DMS 273 treated with DMSO at 0.1 percent for 48 hours (cell line): ENCODE measurements at regions not wholly inside any gene's neighbourhood (a gene's known extent, or its start where the extent isn't known, plus 50 kb on each side); places are given as distances from the start of the nearest gene placed in this dataset.
"Not testable (repeated sequence)": the region's sequence is repeated elsewhere in the genome, so short reads cannot be mapped to it uniquely, and the experiment has no call there.

Source experiments
- DNase-seq: peaks from one replicate; lab custom pipeline; 2025; lab: John Stamatoyannopoulos, UW

DNA sequence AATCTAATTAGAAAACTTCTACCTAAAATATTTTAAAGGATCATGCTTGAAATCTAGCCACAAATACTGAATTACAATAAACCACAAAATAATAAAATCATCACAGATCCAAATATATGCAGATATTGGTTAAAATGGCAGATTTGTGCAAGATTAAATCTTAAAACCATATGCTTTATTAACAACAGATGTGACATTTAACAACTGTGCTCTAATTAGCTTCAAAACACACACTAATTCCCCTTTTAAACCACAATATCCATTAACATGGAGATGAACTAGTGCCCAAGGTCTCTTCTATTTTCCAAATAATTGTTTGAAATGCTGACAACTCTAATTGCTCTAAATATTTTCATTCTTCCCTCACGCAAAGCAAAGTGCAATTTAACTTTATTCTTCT is 1530.3 kb downstream of the SI start:
- no peak for DNase-seq

DNA sequence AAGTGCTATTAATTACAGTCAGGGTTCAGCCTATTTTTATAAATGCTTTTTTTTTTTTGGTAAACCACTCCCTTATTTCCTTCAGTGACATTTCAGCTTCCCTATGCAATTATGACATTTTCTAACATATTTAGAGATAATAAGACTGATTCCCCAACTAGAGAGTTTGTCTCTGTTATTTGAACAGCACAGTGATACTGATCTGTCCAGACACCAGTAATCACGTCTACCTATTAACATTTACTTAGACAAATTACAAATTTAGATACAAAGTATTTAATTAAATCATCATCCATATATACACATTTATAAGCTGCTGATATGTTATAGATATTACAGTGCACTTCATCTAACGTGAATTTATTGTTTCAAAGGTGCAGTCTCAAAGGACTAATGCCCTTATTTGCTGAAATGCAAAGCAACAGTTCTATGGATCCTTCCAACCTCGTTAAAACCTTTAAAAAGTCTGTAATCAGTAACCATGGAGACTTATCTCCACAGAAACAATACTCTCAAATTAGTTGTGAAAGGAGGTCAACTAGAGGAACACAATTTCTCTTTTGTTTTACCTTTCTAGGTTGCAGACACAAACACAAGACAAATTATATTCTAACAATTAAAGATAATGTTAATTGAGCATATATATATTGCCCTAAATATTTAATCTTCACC is 1531.1 kb downstream of the SI start:
- DNase-seq = no peak

DNA sequence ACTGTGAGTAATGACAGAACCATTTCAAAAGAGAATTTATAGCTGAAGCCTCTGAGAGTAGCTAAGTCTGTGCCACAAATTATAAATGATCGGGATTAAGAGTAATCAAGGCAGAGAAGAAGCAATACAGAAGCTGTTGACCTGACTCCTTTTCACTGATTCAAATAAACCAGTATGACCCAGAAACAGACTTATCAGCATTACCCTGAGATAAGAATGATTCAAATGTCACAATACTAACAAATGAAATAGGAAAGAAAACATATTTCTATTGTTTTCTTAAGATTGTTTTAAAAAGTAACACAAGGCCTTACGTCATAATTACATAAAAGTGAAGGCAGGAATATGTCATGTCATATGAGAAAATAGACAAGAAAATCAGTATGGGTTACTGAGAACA is 1534.6 kb downstream of the SI start:
- no peak for DNase-seq

- DNase-seq = no peak
These were observed 1536.7 kb downstream of the SI start for GRCh38 chr3:163541629-163542028.

GRCh38 chr3:163538387-163538786 is 1539.9 kb downstream of the SI start:
- DNase-seq = no peak

DNA sequence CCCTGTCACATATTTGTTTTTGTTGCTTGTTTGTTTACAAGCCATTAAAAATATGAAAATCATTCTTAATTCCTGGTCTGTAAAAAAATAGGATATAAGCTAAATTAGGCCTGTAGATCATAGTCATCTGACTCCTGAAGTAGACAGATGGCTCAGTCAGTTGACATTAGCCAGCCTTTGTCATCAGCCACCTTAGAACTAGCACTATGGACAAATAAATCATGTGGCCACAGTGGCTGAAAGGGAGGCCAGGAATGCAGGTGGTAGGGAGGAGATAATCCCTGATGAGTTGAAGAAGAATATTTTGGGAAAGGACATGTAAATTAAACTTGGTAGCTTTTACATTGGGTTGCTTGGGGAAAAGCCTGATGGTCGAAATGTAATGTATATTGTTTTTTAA is 1544.9 kb downstream of the SI start:
- DNase-seq = no peak

DNA sequence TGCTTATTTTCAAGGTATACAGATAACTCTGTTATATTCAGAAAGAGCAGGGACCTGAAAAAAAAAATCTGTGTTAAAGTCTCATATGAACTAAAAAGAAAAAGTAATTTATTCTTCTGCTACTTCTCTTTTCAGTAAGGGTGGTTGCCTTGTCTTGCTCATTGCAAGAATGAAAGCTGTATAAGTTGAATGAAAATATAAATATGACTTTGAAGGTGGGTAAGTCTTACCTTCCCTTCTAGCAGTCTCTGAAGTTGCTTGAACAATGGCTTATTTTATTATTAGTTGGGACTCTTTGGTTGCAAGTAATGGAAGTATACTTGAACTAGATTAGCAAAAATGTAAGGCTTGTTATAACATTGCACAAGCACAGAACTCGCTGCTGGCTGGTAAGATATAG is 1554.9 kb downstream of the SI start:
- no peak for DNase-seq

GRCh38 chr3:163521261-163521660 is 1557.0 kb downstream of the SI start:
- no peak for DNase-seq

DNA sequence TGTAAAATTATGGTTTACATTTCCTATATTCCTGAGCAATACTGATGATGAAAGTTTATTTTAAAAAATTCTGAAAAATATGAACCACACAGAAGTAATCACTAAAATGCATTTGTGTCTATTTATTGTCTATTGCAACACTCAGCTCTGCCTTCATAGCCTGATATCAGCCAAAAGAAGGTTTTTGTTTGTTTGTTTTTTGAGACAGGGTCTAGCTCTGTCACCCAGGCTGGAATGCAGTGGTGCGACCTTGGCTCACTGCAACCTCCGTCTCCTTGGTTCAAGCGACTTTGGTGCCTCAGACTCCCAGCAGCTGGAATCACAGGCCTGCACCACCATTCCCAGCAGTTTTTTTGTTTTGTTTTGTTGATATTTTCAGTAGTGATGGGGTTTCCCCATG is 1560.2 kb downstream of the SI start:
- no peak for DNase-seq

- DNase-seq = no peak
These were observed 1565.1 kb downstream of the SI start for GRCh38 chr3:163513149-163513657.

DNA sequence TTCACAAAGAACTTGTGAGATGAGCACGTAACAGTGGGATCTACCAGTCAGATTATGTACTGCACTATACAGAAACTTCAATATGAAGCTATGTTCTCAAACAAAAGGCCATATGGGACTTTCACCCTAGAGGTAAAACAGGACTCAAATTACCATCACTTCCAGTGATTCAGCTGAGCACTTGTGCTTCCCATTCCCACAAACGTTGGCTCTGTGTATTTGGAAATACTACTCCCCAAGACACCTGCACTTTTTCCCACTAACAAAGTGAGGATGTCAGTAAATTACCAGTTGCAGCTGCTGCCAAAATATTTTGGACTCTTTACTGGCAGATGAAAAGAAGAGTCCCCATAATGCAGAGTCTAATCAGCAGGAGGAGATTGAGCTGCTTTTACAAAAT is 1570.1 kb downstream of the SI start:
- peak; percentile 2 for DNase-seq

GRCh38 chr3:163504974-163505373 is 1573.3 kb downstream of the SI start:
- no peak for DNase-seq

GRCh38 chr3:163499736-163500219 is 1578.5 kb downstream of the SI start:
- DNase-seq = not testable (repeated sequence)

GRCh38 chr3:163498842-163499735 is 1579.2 kb downstream of the SI start:
- DNase-seq = not testable (repeated sequence)

DNA sequence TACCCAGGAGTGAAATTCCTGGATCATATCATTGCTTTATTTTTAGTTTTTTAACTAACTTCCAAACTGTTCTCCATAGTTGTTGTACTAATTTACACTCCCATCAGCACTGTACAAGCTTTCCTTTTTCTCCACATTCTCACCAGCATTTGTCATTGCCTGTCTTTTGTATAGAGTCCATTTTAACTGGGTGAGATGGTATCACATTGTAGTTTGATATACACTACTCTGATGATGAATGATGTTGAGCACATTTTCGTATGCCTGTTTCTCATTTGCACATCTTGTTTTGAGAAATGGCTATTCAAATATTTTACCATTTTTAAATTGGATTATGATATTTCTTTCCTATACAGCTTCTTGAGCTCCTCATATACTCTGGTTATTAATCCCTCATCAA is 1586.6 kb downstream of the SI start:
- DNase-seq = no peak

DNA sequence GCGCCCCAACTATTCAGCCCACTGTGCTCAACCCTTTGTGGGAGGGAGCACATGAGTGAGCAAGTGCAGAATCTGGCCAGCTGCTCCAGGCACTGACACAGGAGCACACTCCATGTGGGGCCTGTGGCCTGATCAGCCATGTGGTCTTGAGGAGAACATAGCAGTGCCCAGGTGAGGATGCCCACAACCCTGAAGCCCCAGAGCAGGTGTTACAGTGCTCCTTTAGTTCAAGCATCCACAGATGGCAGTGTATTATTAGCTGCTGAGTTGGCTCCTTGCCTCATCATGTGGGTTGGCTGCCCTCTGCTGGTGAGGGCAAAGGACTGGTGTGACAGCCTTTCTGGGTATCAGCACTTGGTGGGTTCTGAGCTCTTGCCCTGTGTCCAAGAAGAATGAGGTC is 1588.2 kb downstream of the SI start:
- peak; percentile 28 for DNase-seq

DNA sequence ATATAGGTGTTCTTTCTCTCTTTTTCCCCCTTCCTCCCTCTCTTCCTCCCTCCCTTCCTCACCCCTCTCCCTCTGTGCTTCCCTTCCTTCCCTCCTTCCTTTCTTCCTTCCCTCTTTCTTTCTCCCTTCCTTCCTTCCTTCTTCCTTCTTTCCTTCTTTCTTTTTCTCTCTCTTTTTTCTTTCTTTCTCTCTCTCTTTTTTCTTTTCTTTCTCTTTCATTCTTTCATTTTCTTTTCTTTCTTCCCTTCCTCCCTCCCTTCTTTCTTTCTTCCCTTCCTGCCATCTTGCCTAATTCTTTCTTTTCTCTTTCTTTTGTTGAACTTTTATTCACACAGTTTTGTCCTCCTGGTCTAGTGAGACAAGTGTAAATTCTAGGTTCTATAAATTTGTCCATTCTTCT is 1595.6 kb downstream of the SI start:
- DNase-seq = no peak

DNA sequence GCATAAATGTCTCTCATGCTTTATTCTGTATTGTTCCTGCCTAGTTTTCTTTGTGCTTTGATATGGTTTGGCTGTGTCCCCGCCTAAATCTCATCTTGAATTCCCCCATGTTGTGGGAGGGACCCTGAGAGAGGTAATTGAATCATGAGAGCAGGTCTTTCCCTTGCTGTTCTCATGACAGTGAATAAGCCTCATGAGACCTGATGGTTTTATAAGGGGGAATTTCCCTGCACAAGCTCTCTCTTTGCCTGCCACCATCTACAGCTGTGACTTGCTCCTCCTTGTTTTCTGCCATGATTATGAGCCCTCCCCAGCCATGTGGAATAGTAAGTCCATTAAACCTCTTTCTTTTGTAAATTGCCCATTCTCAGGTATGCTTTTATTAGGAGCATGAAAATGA is 1596.6 kb downstream of the SI start:
- no peak for DNase-seq

DNA sequence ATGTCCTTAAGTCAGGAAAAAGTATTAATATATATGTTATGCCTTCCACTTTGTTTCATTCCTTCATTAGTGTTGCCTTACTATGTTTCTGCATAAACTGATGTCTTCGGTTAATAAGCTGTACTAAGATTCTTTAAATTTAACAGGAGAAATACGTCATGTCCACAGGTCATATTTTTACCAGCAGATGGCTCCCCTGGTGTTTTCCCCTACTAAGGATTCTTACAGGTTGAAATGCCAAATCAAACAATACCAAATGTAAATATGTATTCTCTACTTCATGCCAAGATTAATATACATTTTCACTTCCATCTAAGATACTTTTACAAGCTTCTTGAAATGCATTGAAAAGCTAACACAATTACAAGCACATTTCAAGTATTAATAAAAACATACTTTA is 1602.1 kb downstream of the SI start:
- peak; percentile 14 for DNase-seq

GRCh38 chr3:163474766-163475165 is 1603.5 kb downstream of the SI start:
- no peak for DNase-seq

DNA sequence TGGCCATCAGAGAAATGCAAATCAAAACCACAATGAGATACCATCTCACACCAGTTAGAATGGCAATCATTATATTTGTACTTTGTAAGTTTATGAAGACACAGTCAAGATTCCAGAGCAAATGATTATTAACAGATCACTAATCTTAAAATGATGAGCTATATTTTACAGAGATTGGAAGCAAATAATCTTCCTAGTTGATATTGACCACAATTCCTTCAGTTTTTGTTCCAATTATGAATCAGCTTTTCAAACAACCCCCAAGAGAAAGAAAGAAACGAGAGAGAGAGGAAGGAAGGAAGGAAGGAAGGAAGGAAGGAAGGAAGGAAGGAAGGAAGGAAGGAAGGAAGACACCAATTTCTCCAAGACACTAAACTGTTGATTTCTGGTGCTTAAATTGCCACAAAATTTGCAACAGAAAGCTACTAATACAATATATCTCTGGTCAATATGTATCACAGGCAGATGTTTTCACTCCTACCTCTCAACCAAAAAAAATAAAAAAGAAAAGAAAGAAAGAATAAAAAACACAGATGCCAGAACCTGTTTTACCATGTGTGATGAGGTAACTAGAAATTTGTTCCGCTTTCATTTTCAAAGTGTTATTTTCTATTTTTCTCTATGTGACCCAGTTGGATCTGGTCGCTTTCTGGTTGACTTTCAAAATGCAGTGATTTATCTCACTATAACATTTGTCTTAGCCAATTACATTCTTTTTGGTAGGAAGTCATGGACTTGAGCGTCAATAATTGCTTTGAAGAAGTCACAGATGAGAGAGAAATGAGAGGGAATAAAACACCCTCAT is 1609.6 kb downstream of the SI start:
- DNase-seq = no peak

GRCh38 chr3:163462446-163462845 is 1615.8 kb downstream of the SI start:
- DNase-seq = no peak
